Hepatocyte (in vitro differentiated cells): ENCODE measurements at regions not wholly inside any gene's neighbourhood (a gene's known extent, or its start where the extent isn't known, plus 50 kb on each side); places are given as distances from the start of the nearest gene placed in this dataset.

Experiments
- DNase-seq: peaks from one replicate; pipeline ENCODE4 v3.0.0-alpha.2; 2016; ENCODE audit warnings: low spot score
- H2AFZ ChIP-seq: fragments of 200-600 bp; sonication (generic); 2 replicates; pipeline ENCODE4 v1.6.0; 2016; ENCODE audit warnings: antibody characterized with exemption, mild to moderate bottlenecking
- H3K27ac ChIP-seq: fragments of 200-600 bp; sonication (generic); 2 replicates; pipeline ENCODE4 v1.5.1; 2016; ENCODE audit warnings: mild to moderate bottlenecking
- H3K27me3 ChIP-seq: fragments of 200-600 bp; sonication (generic); 2 replicates; pipeline ENCODE4 v1.6.1; 2016
- H3K36me3 ChIP-seq: fragments of 200-600 bp; sonication (generic); replicated peaks from 2 replicates; pipeline ENCODE4 v1.5.1; 2016; ENCODE audit warnings: low read depth; ENCODE audit not compliant: insufficient read depth
- H3K4me1 ChIP-seq: fragments of 200-600 bp; sonication (generic); 2 replicates; pipeline ENCODE4 v1.5.1; 2016; ENCODE audit warnings: mild to moderate bottlenecking, moderate library complexity; ENCODE audit not compliant: insufficient read depth
- H3K4me2 ChIP-seq: fragments of 200-600 bp; sonication (generic); 2 replicates; pipeline ENCODE4 v1.6.0; 2016
- H3K4me3 ChIP-seq: fragments of 200-600 bp; sonication (generic); 2 replicates; pipeline ENCODE4 v1.5.1; 2016; ENCODE audit warnings: mild to moderate bottlenecking
- H3K79me2 ChIP-seq: fragments of 200-600 bp; sonication (generic); 2 replicates; pipeline ENCODE4 v1.6.0; 2017; ENCODE audit warnings: mild to moderate bottlenecking
- H3K9me2 ChIP-seq: fragments of 200-600 bp; sonication (generic); replicated peaks from 2 replicates; pipeline ENCODE4 v1.6.0; 2017; ENCODE audit warnings: mild to moderate bottlenecking; ENCODE audit not compliant: insufficient read depth
- H3K9me3 ChIP-seq: fragments of 200-600 bp; sonication (generic); 2 replicates; pipeline ENCODE4 v1.5.1; 2016; ENCODE audit warnings: low read depth, mild to moderate bottlenecking
- H4K20me1 ChIP-seq: fragments of 200-600 bp; sonication (generic); 2 replicates; pipeline ENCODE4 v1.6.0; 2016; ENCODE audit warnings: mild to moderate bottlenecking; ENCODE audit not compliant: insufficient read depth, poor library complexity, severe bottlenecking
- CTCF ChIP-seq: fragments of 200-600 bp; sonication (generic); IDR thresholded peaks from 2 replicates; pipeline ENCODE4 v1.5.1; 2016; ENCODE audit warnings: antibody characterized with exemption, mild to moderate bottlenecking; ENCODE audit not compliant: poor library complexity
- EZH2 ChIP-seq: fragments of 200-600 bp; sonication (generic); IDR thresholded peaks from 2 replicates; pipeline ENCODE4 v1.6.1; 2016; ENCODE audit warnings: antibody characterized with exemption, mild to moderate bottlenecking, borderline replicate concordance
- EZH2phosphoT487 ChIP-seq: fragments of 200-600 bp; sonication (generic); IDR thresholded peaks from one replicate; pipeline ENCODE4 v1.6.1; 2018; ENCODE audit warnings: antibody characterized with exemption, mild to moderate bottlenecking, low read depth, moderate library complexity; ENCODE audit not compliant: unreplicated experiment, severe bottlenecking
- WGBS: methylation state at CpG from one replicate; pipeline ENCODE4 v1.1.6; 2016; ENCODE audit warnings: low lambda C conversion rate; ENCODE audit errors: missing lambda C conversion rate; 5-methylcytosine and 5-hydroxymethylcytosine counted together

GRCh38 chr15:46677491-46677890 is 1039.8 kb upstream of the SEMA6D start:
- Histone ChIP-seq H3K27ac (no peak overlapping the region), H3K4me3 (no peak overlapping the region), H3K36me3 (no peaks in the 10 kb centered on the region), H3K79me2 (no peaks in the 10 kb centered on the region), H2AFZ (no peak overlapping the region), H3K27me3 (no peaks in the 10 kb centered on the region), H3K4me2 (no peak overlapping the region), H4K20me1 (no peaks in the 10 kb centered on the region), H3K4me1 (no peaks in the 10 kb centered on the region), H3K9me2 (no peaks in the 10 kb centered on the region), H3K9me3 (no peaks in the 10 kb centered on the region)
- DNase-seq, result no peak
- TF ChIP-seq CTCF, result no peak
- TF ChIP-seq EZH2phosphoT487, result no peak
- no peak for TF ChIP-seq EZH2
- 88% methylated on average over 6 of the region's 6 CpGs for WGBS

GRCh38 chr15:46681901-46682300 is 1035.4 kb upstream of the SEMA6D start:
- no peak for DNase-seq
- 90% methylated on average over 1 of the region's 1 CpG for WGBS
- Histone ChIP-seq H3K4me3 (no peak overlapping the region), H3K36me3 (no peaks in the 10 kb centered on the region), H2AFZ (no peak overlapping the region), H3K9me3 (no peaks in the 10 kb centered on the region), H3K27ac (no peak overlapping the region), H3K27me3 (no peaks in the 10 kb centered on the region), H3K79me2 (no peaks in the 10 kb centered on the region), H3K4me2 (no peak overlapping the region), H3K9me2 (no peaks in the 10 kb centered on the region), H3K4me1 (no peaks in the 10 kb centered on the region), H4K20me1 (no peaks in the 10 kb centered on the region)
- no peak for TF ChIP-seq CTCF
- TF ChIP-seq EZH2phosphoT487, result no peak

GRCh38 chr15:46682969-46683791 is 1034.1 kb upstream of the SEMA6D start:
- H3K4me3 ChIP-seq, result no peak overlapping the region
- H3K4me2 ChIP-seq, result no peak overlapping the region
- no peaks in the 10 kb centered on the region for H3K9me3 ChIP-seq
- no peaks in the 10 kb centered on the region for H3K27me3 ChIP-seq
- 74% methylated on average over 5 of the region's 5 CpGs for WGBS
- H3K9me2 ChIP-seq, result no peaks in the 10 kb centered on the region
- H3K4me1 ChIP-seq, result no peaks in the 10 kb centered on the region
- no peak overlapping the region for H2AFZ ChIP-seq
- H3K79me2 ChIP-seq, result no peaks in the 10 kb centered on the region
- no peaks in the 10 kb centered on the region for H3K36me3 ChIP-seq
- H4K20me1 ChIP-seq, result no peaks in the 10 kb centered on the region
- TF ChIP-seq EZH2phosphoT487 (no peak), EZH2 (no peak), CTCF (no peak)
- no peak overlapping the region for H3K27ac ChIP-seq
- DNase-seq, result peak; percentile 8
